Suprapubic skin (tissue), 4 donors: ENCODE measurements at regions not wholly inside any gene's neighbourhood (a gene's known extent, or its start where the extent isn't known, plus 50 kb on each side); places are given as distances from the start of the nearest gene placed in this dataset.

Experiments used
- EP300 ChIP-seq: sonication (generic); formaldehyde crosslinking; IDR thresholded peaks from one replicate; pipeline ENCODE4 v1.6.1; 2017; ENCODE audit warnings: antibody characterized with exemption
- POLR2A ChIP-seq, 2 donors: fragments of 450-650 bp; IDR thresholded peaks; one replicate each; pipeline ENCODE4 v1.6.1; 2017; ENCODE audit warnings: antibody characterized with exemption in 2 of 2, mild to moderate bottlenecking in 2 of 2, moderate library complexity in 2 of 2
- POLR2AphosphoS5 ChIP-seq, 3 donors: sonication (generic); formaldehyde crosslinking; IDR thresholded peaks; one replicate each; pipeline ENCODE4 v1.6.1; 2017; ENCODE audit warnings: antibody characterized with exemption in 3 of 3
- TF ChIP-seq, protein P1 (sequence below), 2 donors: fragments of 200-600 bp in 1 of 2; fragments of 450-650 bp in 1 of 2; sonication (generic) in 1 of 2; IDR thresholded peaks; one replicate each; pipeline ENCODE4 v1.5.1; 2016 to 2019; ENCODE audit warnings: antibody characterized with exemption in 2 of 2, mild to moderate bottlenecking in 1 of 2, moderate library complexity in 1 of 2

GRCh38 chr20:47998736-47999135 is 213.5 kb upstream of the SULF2 start:
- TF ChIP-seq, protein P1, sequence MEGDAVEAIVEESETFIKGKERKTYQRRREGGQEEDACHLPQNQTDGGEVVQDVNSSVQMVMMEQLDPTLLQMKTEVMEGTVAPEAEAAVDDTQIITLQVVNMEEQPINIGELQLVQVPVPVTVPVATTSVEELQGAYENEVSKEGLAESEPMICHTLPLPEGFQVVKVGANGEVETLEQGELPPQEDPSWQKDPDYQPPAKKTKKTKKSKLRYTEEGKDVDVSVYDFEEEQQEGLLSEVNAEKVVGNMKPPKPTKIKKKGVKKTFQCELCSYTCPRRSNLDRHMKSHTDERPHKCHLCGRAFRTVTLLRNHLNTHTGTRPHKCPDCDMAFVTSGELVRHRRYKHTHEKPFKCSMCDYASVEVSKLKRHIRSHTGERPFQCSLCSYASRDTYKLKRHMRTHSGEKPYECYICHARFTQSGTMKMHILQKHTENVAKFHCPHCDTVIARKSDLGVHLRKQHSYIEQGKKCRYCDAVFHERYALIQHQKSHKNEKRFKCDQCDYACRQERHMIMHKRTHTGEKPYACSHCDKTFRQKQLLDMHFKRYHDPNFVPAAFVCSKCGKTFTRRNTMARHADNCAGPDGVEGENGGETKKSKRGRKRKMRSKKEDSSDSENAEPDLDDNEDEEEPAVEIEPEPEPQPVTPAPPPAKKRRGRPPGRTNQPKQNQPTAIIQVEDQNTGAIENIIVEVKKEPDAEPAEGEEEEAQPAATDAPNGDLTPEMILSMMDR (IDR thresholded peaks at IDR 0.05): no peak
- TF ChIP-seq EP300 (no peak), POLR2AphosphoS5 (IDR thresholded peaks at IDR 0.05) (no peak), POLR2A (IDR thresholded peaks at IDR 0.05) (no peak)
